Neuronal stem cell (in vitro differentiated cells): ENCODE measurements at regions not wholly inside any gene's neighbourhood (a gene's known extent, or its start where the extent isn't known, plus 50 kb on each side); places are given as distances from the start of the nearest gene placed in this dataset.

Source experiments
- DNase-seq: peaks from one replicate; pipeline ENCODE4 v3.0.0-alpha.2; 2013; ENCODE audit warnings: low spot score
- H2AFZ ChIP-seq: one replicate; pipeline ENCODE4 v1.6.1; 2013; ENCODE audit warnings: mild to moderate bottlenecking, low read length, inconsistent platforms
- H2AK5ac ChIP-seq: 2 replicates; pipeline ENCODE4 v1.6.1; 2013; ENCODE audit warnings: low read depth, mild to moderate bottlenecking, inconsistent platforms, low read length, moderate library complexity, mixed read lengths
- H2BK120ac ChIP-seq: 2 replicates; pipeline ENCODE4 v1.6.1; 2013; ENCODE audit warnings: low read depth, mild to moderate bottlenecking, inconsistent platforms, low read length, moderate library complexity, mixed read lengths
- H2BK12ac ChIP-seq: one replicate; pipeline ENCODE4 v1.6.1; 2013; ENCODE audit warnings: low read length, inconsistent platforms
- H2BK15ac ChIP-seq: 2 replicates; pipeline ENCODE4 v1.6.1; 2013; ENCODE audit warnings: mild to moderate bottlenecking, low read length, inconsistent platforms, mixed read lengths
- H2BK5ac ChIP-seq: one replicate; pipeline ENCODE4 v1.6.1; 2013; ENCODE audit warnings: inconsistent platforms, mild to moderate bottlenecking, low read length, moderate library complexity
- H3K14ac ChIP-seq: one replicate; pipeline ENCODE4 v1.6.1; 2013; ENCODE audit warnings: low read length, inconsistent platforms
- H3K18ac ChIP-seq: 2 replicates; pipeline ENCODE4 v1.6.1; 2013; ENCODE audit warnings: low read length, inconsistent platforms
- H3K23ac ChIP-seq: 2 replicates; pipeline ENCODE4 v1.6.1; 2013; ENCODE audit warnings: low read depth, mild to moderate bottlenecking, mixed read lengths, low read length, inconsistent platforms; ENCODE audit not compliant: poor library complexity
- H3K27ac ChIP-seq: replicated peaks from 3 replicates; pipeline ENCODE4 v1.5.1; 2013; ENCODE audit warnings: low read length, inconsistent platforms
- H3K27me3 ChIP-seq, 3 experiments: 2 replicates each; pipeline ENCODE4 v1.6.1; 2013; ENCODE audit warnings: low read length in 3 of 3, mild to moderate bottlenecking in 2 of 3, inconsistent platforms in 1 of 3, low read depth in 1 of 3, mixed read lengths in 1 of 3, moderate library complexity in 1 of 3; ENCODE audit not compliant: control insufficient read depth in 3 of 3, insufficient read depth in 3 of 3
- H3K36me3 ChIP-seq, 2 donors: replicated peaks in 1 of 2; 2 replicates each; pipeline ENCODE4 v1.6.1; 2013; ENCODE audit warnings: low read length in 2 of 2; ENCODE audit not compliant: control insufficient read depth in 2 of 2, insufficient read depth in 2 of 2
- H3K4ac ChIP-seq: 2 replicates; pipeline ENCODE4 v1.6.1; 2013; ENCODE audit warnings: inconsistent platforms, mild to moderate bottlenecking, low read length, moderate library complexity
- H3K4me1 ChIP-seq, 2 donors: 1 replicate in 1 of 2; 2 replicates in 1 of 2; pipeline ENCODE4 v1.6.1; 2013; ENCODE audit warnings: low read length in 2 of 2, low read depth in 1 of 2; ENCODE audit not compliant: control insufficient read depth in 2 of 2, insufficient read depth in 1 of 2
- H3K4me2 ChIP-seq: one replicate; pipeline ENCODE4 v1.6.1; 2013; ENCODE audit warnings: mild to moderate bottlenecking, low read length, inconsistent platforms; ENCODE audit not compliant: insufficient read depth, poor library complexity, severe bottlenecking
- H3K4me3 ChIP-seq, 2 donors: 2 replicates each; pipeline ENCODE4 v1.5.1; 2013; ENCODE audit warnings: low read length in 2 of 2, mild to moderate bottlenecking in 2 of 2, inconsistent platforms in 1 of 2, moderate library complexity in 1 of 2
- H3K79me1 ChIP-seq: one replicate; pipeline ENCODE4 v1.6.1; 2013; ENCODE audit warnings: low read depth, mild to moderate bottlenecking, inconsistent platforms, low read length, moderate library complexity
- H3K9ac ChIP-seq: one replicate; pipeline ENCODE4 v1.6.1; 2013; ENCODE audit warnings: mild to moderate bottlenecking, low read depth, low read length, inconsistent platforms; ENCODE audit not compliant: poor library complexity
- H3K9me3 ChIP-seq, 2 donors: replicated peaks in 1 of 2; 2 replicates each; pipeline versions ENCODE3 to v1.6.1; 2013; ENCODE audit warnings: low read length in 2 of 2, mild to moderate bottlenecking in 2 of 2, inconsistent platforms in 1 of 2, low read depth in 1 of 2, mixed read lengths in 1 of 2, moderate library complexity in 1 of 2; ENCODE audit not compliant: control insufficient read depth in 2 of 2, insufficient read depth in 1 of 2
- H4K8ac ChIP-seq: one replicate; pipeline ENCODE4 v1.6.1; 2013; ENCODE audit warnings: low read depth, mild to moderate bottlenecking, inconsistent platforms, low read length, moderate library complexity
- H4K91ac ChIP-seq: one replicate; pipeline ENCODE4 v1.6.1; 2013; ENCODE audit warnings: low read length, low read depth, mild to moderate bottlenecking, inconsistent platforms; ENCODE audit not compliant: poor library complexity
- WGBS, 2 donors: extraction: QIAGEN DNeasy Blood & Tissue Kit; methylation state at CpG; one replicate each; pipeline ENCODE4 v1.1.7; 2013; ENCODE audit warnings: missing lambda C conversion rate in 2 of 2, mixed read lengths in 1 of 2; ENCODE audit not compliant: insufficient read length in 2 of 2, insufficient replicate concordance in 1 of 2; ENCODE audit errors: extremely low coverage in 2 of 2; 5-methylcytosine and 5-hydroxymethylcytosine counted together

GRCh38 chr5:106306313-106307028 lies 1364.3 kb downstream of the EFNA5 start:
- Histone ChIP-seq H3K9ac (no peak overlapping the region), H3K27ac (no peak overlapping the region), H3K36me3 (no peaks in the 10 kb centered on the region), H3K27me3 (no peaks in the 10 kb centered on the region), H3K14ac (no peak overlapping the region), H2BK120ac (no peak overlapping the region), H2AK5ac (no peak overlapping the region), H3K9me3 (no peaks in the 10 kb centered on the region), H2BK15ac (no peak overlapping the region), H2BK12ac (no peak overlapping the region), H4K8ac (no peak overlapping the region), H3K18ac (no peak overlapping the region), H3K4me1 (peaks cover 0 to 3% of the 10 kb centered on the region in 2 donors), H2BK5ac (no peak overlapping the region), H3K23ac (no peak overlapping the region), H4K91ac (no peak overlapping the region), H2AFZ (no peak overlapping the region), H3K4me2 (no peak overlapping the region), H3K4me3 (no peak overlapping the region), H3K79me1 (no peaks in the 10 kb centered on the region), H3K4ac (no peak overlapping the region)
- DNase-seq = no peak
- WGBS, 2 donors = no CpG with 5 or more reads among the region's 4 CpGs

GRCh38 chr5:106303911-106304310 lies 1366.8 kb downstream of the EFNA5 start:
- WGBS, 2 donors = no CpG with 5 or more reads among the region's 2 CpGs
- H3K18ac ChIP-seq = no peak overlapping the region
- no peak for DNase-seq

GRCh38 chr5:106292654-106293053 lies 1378.1 kb downstream of the EFNA5 start:
- Histone ChIP-seq H3K14ac (no peak overlapping the region), H2BK5ac (no peak overlapping the region), H3K4me1 (peaks cover 2 to 19% of the 10 kb centered on the region in 2 donors), H3K9me3 (no peaks in the 10 kb centered on the region), H3K36me3 (no peaks in the 10 kb centered on the region), H3K9ac (no peak overlapping the region), H3K27me3 (no peaks in the 10 kb centered on the region), H3K18ac (no peak overlapping the region), H3K4me2 (no peak overlapping the region), H2AFZ (peak overlapping the region; percentile 59), H3K4me3 (no peak overlapping the region), H3K23ac (no peak overlapping the region), H2BK120ac (no peak overlapping the region), H2AK5ac (no peak overlapping the region), H2BK15ac (no peak overlapping the region), H4K8ac (no peak overlapping the region), H4K91ac (no peak overlapping the region), H2BK12ac (no peak overlapping the region), H3K27ac (no peak overlapping the region), H3K79me1 (no peaks in the 10 kb centered on the region), H3K4ac (no peak overlapping the region)
- no peak for DNase-seq
- no CpG with 5 or more reads among the region's 2 CpGs for WGBS, 2 donors

More at GRCh38 chr5:106303911-106304310, 1366.8 kb downstream of the EFNA5 start:
- H4K91ac ChIP-seq = no peak overlapping the region
- H2BK120ac ChIP-seq = no peak overlapping the region
- H3K36me3 ChIP-seq = no peaks in the 10 kb centered on the region
- no peak overlapping the region for H2BK12ac ChIP-seq
- no peak overlapping the region for H3K4me2 ChIP-seq
- H4K8ac ChIP-seq = no peak overlapping the region
- no peak overlapping the region for H3K4ac ChIP-seq
- H2AFZ ChIP-seq = peak overlapping the region; percentile 16
- H3K79me1 ChIP-seq = no peaks in the 10 kb centered on the region
- no peak overlapping the region for H3K4me3 ChIP-seq
- H2BK5ac ChIP-seq = no peak overlapping the region
- H3K9ac ChIP-seq = no peak overlapping the region
- H3K27ac ChIP-seq = no peak overlapping the region
- H3K27me3 ChIP-seq = no peaks in the 10 kb centered on the region
- H2AK5ac ChIP-seq = no peak overlapping the region
- no peaks in the 10 kb centered on the region for H3K9me3 ChIP-seq
- peaks cover 0 to 3% of the 10 kb centered on the region in 2 donors for H3K4me1 ChIP-seq
- no peak overlapping the region for H2BK15ac ChIP-seq
- no peak overlapping the region for H3K14ac ChIP-seq
- no peak overlapping the region for H3K23ac ChIP-seq

GRCh38 chr5:106290841-106291240 lies 1379.9 kb downstream of the EFNA5 start:
- Histone ChIP-seq H2BK15ac (no peak overlapping the region), H2BK12ac (no peak overlapping the region), H3K4me3 (no peak overlapping the region), H2BK120ac (no peak overlapping the region), H3K4me2 (no peak overlapping the region), H3K36me3 (no peaks in the 10 kb centered on the region), H3K27me3 (no peaks in the 10 kb centered on the region), H3K9ac (no peak overlapping the region), H3K27ac (no peak overlapping the region), H3K14ac (no peak overlapping the region), H3K18ac (no peak overlapping the region), H3K79me1 (no peaks in the 10 kb centered on the region), H2BK5ac (no peak overlapping the region), H2AFZ (peak overlapping the region; percentile 35), H3K4me1 (peaks cover 2 to 19% of the 10 kb centered on the region in 2 donors), H3K23ac (no peak overlapping the region), H4K8ac (no peak overlapping the region), H4K91ac (no peak overlapping the region), H2AK5ac (no peak overlapping the region), H3K4ac (no peak overlapping the region), H3K9me3 (no peaks in the 10 kb centered on the region)
- DNase-seq = no peak
- no CpG with 5 or more reads among the region's 1 CpG for WGBS, 2 donors
